Neutrophil (primary cell): ENCODE measurements at regions not wholly inside any gene's neighbourhood (a gene's known extent, or its start where the extent isn't known, plus 50 kb on each side); places are given as distances from the start of the nearest gene placed in this dataset.
"Not testable (repeated sequence)": the region's sequence is repeated elsewhere in the genome, so short reads cannot be mapped to it uniquely, and the experiment has no call there.

Experiments used
- H3K27ac ChIP-seq: fragments of 200-600 bp; sonication (generic); 2 replicates; pipeline ENCODE4 v1.5.1; 2016; ENCODE audit warnings: mild to moderate bottlenecking, moderate library complexity
- H3K27me3 ChIP-seq: fragments of 200-600 bp; sonication (generic); 2 replicates; pipeline ENCODE4 v1.6.0; 2016; ENCODE audit warnings: mild to moderate bottlenecking
- H3K36me3 ChIP-seq: fragments of 200-600 bp; sonication (generic); 2 replicates; pipeline ENCODE4 v1.5.1; 2017
- H3K4me1 ChIP-seq, 2 experiments: fragments of 200-600 bp in 1 of 2; sonication (generic) in 1 of 2; 1 replicate in 1 of 2; 2 replicates in 1 of 2; pipeline versions ENCODE4 v1.5.1 to v1.6.1; 2013 to 2016; ENCODE audit warnings: low read depth in 1 of 2, low read length in 1 of 2, mild to moderate bottlenecking in 1 of 2, moderate library complexity in 1 of 2; ENCODE audit not compliant: control insufficient read depth in 1 of 2, insufficient read depth in 1 of 2
- H3K4me3 ChIP-seq, 2 experiments: fragments of 200-600 bp in 1 of 2; sonication (generic) in 1 of 2; 1 replicate in 1 of 2; 2 replicates in 1 of 2; pipeline ENCODE4 v1.5.1; 2013 to 2016; ENCODE audit warnings: low read depth in 1 of 2, low read length in 1 of 2, mild to moderate bottlenecking in 1 of 2, moderate library complexity in 1 of 2
- H3K9me3 ChIP-seq: fragments of 200-600 bp; sonication (generic); 2 replicates; pipeline ENCODE4 v1.5.1; 2016
- TF ChIP-seq, protein P1 (sequence below): fragments of 200-600 bp; sonication (generic); IDR thresholded peaks from 2 replicates; pipeline ENCODE4 v1.5.1; 2016; ENCODE audit warnings: antibody characterized with exemption

GRCh38 chr7:149635561-149636329 is 137.6 kb downstream of the ZNF467 start:
- no peaks in the 10 kb centered on the region for H3K4me1 ChIP-seq
- H3K27me3 ChIP-seq, result peaks cover 40% of the 10 kb centered on the region
- no peaks in the 10 kb centered on the region for H3K9me3 ChIP-seq
- TF ChIP-seq, protein P1, sequence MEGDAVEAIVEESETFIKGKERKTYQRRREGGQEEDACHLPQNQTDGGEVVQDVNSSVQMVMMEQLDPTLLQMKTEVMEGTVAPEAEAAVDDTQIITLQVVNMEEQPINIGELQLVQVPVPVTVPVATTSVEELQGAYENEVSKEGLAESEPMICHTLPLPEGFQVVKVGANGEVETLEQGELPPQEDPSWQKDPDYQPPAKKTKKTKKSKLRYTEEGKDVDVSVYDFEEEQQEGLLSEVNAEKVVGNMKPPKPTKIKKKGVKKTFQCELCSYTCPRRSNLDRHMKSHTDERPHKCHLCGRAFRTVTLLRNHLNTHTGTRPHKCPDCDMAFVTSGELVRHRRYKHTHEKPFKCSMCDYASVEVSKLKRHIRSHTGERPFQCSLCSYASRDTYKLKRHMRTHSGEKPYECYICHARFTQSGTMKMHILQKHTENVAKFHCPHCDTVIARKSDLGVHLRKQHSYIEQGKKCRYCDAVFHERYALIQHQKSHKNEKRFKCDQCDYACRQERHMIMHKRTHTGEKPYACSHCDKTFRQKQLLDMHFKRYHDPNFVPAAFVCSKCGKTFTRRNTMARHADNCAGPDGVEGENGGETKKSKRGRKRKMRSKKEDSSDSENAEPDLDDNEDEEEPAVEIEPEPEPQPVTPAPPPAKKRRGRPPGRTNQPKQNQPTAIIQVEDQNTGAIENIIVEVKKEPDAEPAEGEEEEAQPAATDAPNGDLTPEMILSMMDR, result no peak
- no peaks in the 10 kb centered on the region for H3K36me3 ChIP-seq
- H3K4me3 ChIP-seq, result no peak overlapping the region
- no peak overlapping the region for H3K27ac ChIP-seq

DNA sequence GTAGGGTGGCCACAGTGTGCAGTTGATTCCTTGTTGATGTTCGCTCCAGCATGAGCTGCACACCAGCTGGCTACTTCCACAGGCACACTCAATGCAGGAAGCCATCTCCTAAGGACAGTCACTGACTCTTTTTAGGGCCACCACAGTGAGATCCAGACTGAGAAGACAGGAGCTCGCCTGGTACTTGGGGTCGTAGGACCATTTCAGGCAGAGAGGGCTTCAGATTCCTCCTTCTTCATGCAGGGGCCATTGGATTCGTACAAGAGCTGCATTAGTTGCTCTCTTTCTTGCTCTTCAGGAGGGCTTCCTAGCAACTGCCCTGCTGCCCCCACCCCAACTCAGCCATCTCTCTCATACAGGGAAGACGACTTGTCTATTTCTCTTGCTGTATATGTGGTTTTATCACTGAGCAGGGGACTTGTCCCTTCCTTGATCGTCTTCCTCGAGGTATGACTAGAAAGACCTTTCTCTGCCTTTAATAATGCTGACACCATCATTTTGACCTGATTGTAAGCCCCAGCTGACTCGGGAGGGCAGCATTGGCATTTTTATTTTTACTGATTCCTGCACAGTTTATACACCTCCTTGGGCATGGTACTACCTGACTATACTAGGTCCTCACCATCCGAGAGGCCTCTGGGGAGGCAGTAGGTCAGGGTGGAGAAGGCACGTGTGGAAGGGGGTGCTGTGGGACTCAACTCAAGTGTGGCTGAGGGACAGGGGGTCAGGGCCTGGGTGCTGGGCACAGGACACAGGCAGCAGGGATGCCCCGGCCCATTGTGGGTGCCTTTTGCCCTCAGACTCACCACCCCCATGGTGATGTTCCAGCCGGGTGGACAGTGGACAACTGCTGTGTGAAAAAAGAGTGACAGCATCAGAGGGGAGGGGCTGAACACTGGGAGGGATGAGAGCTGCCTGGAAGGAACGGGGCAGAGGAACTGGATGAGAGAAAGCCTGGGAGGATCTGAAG is 136.7 kb upstream of the ZNF746 start:
- Histone ChIP-seq H3K4me1 (no peaks in the 10 kb centered on the region), H3K4me3 (no peak overlapping the region), H3K27me3 (peaks cover 55% of the 10 kb centered on the region), H3K27ac (no peak overlapping the region), H3K9me3 (no peaks in the 10 kb centered on the region), H3K36me3 (no peaks in the 10 kb centered on the region)
- TF ChIP-seq, protein P1, result no peak

GRCh38 chr7:149628361-149629149 is 130.9 kb upstream of the ZNF746 start:
- not testable (repeated sequence) for H3K27ac ChIP-seq, H3K36me3 ChIP-seq, H3K9me3 ChIP-seq, H3K4me3 ChIP-seq
- H3K27me3 ChIP-seq, result peaks cover 54% of the 10 kb centered on the region
- peaks cover 19 to 21% of the 10 kb centered on the region in 2 experiments for H3K4me1 ChIP-seq

- no peaks in the 10 kb centered on the region for H3K36me3 ChIP-seq
- TF ChIP-seq, protein P1, result no peak
- no peak overlapping the region for H3K4me3 ChIP-seq
- no peak overlapping the region for H3K27ac ChIP-seq
- H3K9me3 ChIP-seq, result no peaks in the 10 kb centered on the region
- H3K27me3 ChIP-seq, result peaks cover 48% of the 10 kb centered on the region
- H3K4me1 ChIP-seq, result peaks cover 24 to 28% of the 10 kb centered on the region in 2 experiments
Observed at GRCh38 chr7:149627911-149628310, 130.3 kb upstream of the ZNF746 start.

GRCh38 chr7:149626972-149627371 is 129.4 kb upstream of the ZNF746 start:
- Histone ChIP-seq H3K27me3 (peaks cover 38% of the 10 kb centered on the region), H3K4me1 (peaks cover 24 to 36% of the 10 kb centered on the region in 2 experiments), H3K36me3 (no peaks in the 10 kb centered on the region), H3K27ac (no peak overlapping the region), H3K9me3 (no peaks in the 10 kb centered on the region), H3K4me3 (no peak overlapping the region)
- TF ChIP-seq, protein P1, result no peak
